Osteoblast (primary cell): ENCODE measurements at regions not wholly inside any gene's neighbourhood (a gene's known extent, or its start where the extent isn't known, plus 50 kb on each side); places are given as distances from the start of the nearest gene placed in this dataset.

Source experiments
- DNase-seq: peaks from one replicate; pipeline ENCODE4 v3.0.0; 2011; ENCODE audit warnings: low spot score, mixed read lengths; ENCODE audit not compliant: insufficient read length; ENCODE audit errors: missing footprints
- H2AFZ ChIP-seq: 2 replicates; pipeline ENCODE4 v1.6.0; 2011; ENCODE audit warnings: mild to moderate bottlenecking, low read length
- H3K27ac ChIP-seq: 2 replicates; pipeline ENCODE4 v1.5.1; 2011; ENCODE audit warnings: mild to moderate bottlenecking, low read depth, low read length, moderate library complexity
- H3K27me3 ChIP-seq: 2 replicates; pipeline ENCODE4 v1.6.0; 2012; ENCODE audit warnings: mild to moderate bottlenecking, control low read depth, inconsistent platforms, low read length, moderate library complexity; ENCODE audit not compliant: insufficient read depth
- H3K36me3 ChIP-seq: 2 replicates; pipeline ENCODE4 v1.5.1; 2011; ENCODE audit warnings: mild to moderate bottlenecking, low read length, control low read depth, moderate library complexity; ENCODE audit not compliant: insufficient read depth
- H3K4me1 ChIP-seq: 2 replicates; pipeline ENCODE4 v1.5.1; 2011; ENCODE audit warnings: mild to moderate bottlenecking, low read length, control low read depth, moderate library complexity; ENCODE audit not compliant: insufficient read depth
- H3K4me2 ChIP-seq: 2 replicates; pipeline ENCODE4 v1.6.0; 2011; ENCODE audit warnings: mild to moderate bottlenecking, low read length; ENCODE audit not compliant: insufficient read depth
- H3K4me3 ChIP-seq: fragments of 200-600 bp; sonication (generic); 3 replicates; pipeline ENCODE4 v1.5.1; 2012; ENCODE audit warnings: mild to moderate bottlenecking, low read length, inconsistent platforms; ENCODE audit not compliant: insufficient read depth
- H3K79me2 ChIP-seq: 2 replicates; pipeline ENCODE4 v1.6.0; 2012; ENCODE audit warnings: mild to moderate bottlenecking, low read length, control low read depth, inconsistent platforms; ENCODE audit not compliant: insufficient read depth
- H3K9me3 ChIP-seq: 2 replicates; pipeline ENCODE4 v1.5.1; 2011; ENCODE audit warnings: low read depth, low read length, control low read depth
- H4K20me1 ChIP-seq: 2 replicates; pipeline ENCODE4 v1.6.0; 2012; ENCODE audit warnings: mild to moderate bottlenecking, low read length, control low read depth; ENCODE audit not compliant: insufficient read depth
- CTCF ChIP-seq: IDR thresholded peaks from 2 replicates; pipeline ENCODE4 v1.5.1; 2011; ENCODE audit warnings: mild to moderate bottlenecking, low read depth, low read length, moderate library complexity; ENCODE audit errors: extremely low read depth

- H3K4me1 ChIP-seq = peaks cover 25% of the 10 kb centered on the region
- no peak for TF ChIP-seq CTCF
- no peaks in the 10 kb centered on the region for H3K27me3 ChIP-seq
- no peaks in the 10 kb centered on the region for H3K79me2 ChIP-seq
- no peak for DNase-seq
- no peak overlapping the region for H2AFZ ChIP-seq
- H3K4me3 ChIP-seq = no peak overlapping the region
- H3K9me3 ChIP-seq = no peaks in the 10 kb centered on the region
- no peak overlapping the region for H3K27ac ChIP-seq
- H3K36me3 ChIP-seq = no peaks in the 10 kb centered on the region
- no peaks in the 10 kb centered on the region for H4K20me1 ChIP-seq
- no peak overlapping the region for H3K4me2 ChIP-seq
Measured at GRCh38 chr9:115398996-115399395, 281.0 kb upstream of the TNC start.

- H2AFZ ChIP-seq = no peak overlapping the region
Measured at GRCh38 chr9:115400796-115401195, 282.8 kb upstream of the TNC start.

GRCh38 chr9:115401756-115402327, 283.9 kb upstream of the TNC start:
- H3K79me2 ChIP-seq = no peaks in the 10 kb centered on the region
- no peaks in the 10 kb centered on the region for H3K9me3 ChIP-seq
- H3K4me1 ChIP-seq = peaks cover 4% of the 10 kb centered on the region
- no peaks in the 10 kb centered on the region for H3K36me3 ChIP-seq
- no peaks in the 10 kb centered on the region for H4K20me1 ChIP-seq
- H3K27me3 ChIP-seq = no peaks in the 10 kb centered on the region
- H3K4me2 ChIP-seq = no peak overlapping the region
- no peak overlapping the region for H3K27ac ChIP-seq
- H3K4me3 ChIP-seq = no peak overlapping the region
- TF ChIP-seq CTCF = no peak
- DNase-seq = no peak
- H2AFZ ChIP-seq = no peak overlapping the region

More at GRCh38 chr9:115400796-115401195, 282.8 kb upstream of the TNC start:
- Histone ChIP-seq H3K4me1 (peaks cover 14% of the 10 kb centered on the region), H3K4me3 (no peak overlapping the region), H3K9me3 (no peaks in the 10 kb centered on the region), H4K20me1 (no peaks in the 10 kb centered on the region), H3K4me2 (no peak overlapping the region), H3K27ac (no peak overlapping the region), H3K79me2 (no peaks in the 10 kb centered on the region), H3K36me3 (no peaks in the 10 kb centered on the region), H3K27me3 (no peaks in the 10 kb centered on the region)
- no peak for DNase-seq
- TF ChIP-seq CTCF = no peak

GRCh38 chr9:115403753-115404152, 285.8 kb upstream of the TNC start:
- H4K20me1 ChIP-seq = no peaks in the 10 kb centered on the region

More at GRCh38 chr9:115403753-115404152, 285.8 kb upstream of the TNC start:
- H3K4me3 ChIP-seq = no peak overlapping the region
- no peak overlapping the region for H3K27ac ChIP-seq
- no peaks in the 10 kb centered on the region for H3K27me3 ChIP-seq
- H3K36me3 ChIP-seq = no peaks in the 10 kb centered on the region
- H3K9me3 ChIP-seq = no peaks in the 10 kb centered on the region
- H3K4me1 ChIP-seq = peaks cover 4% of the 10 kb centered on the region
- no peak for TF ChIP-seq CTCF
- H3K4me2 ChIP-seq = no peak overlapping the region
- no peaks in the 10 kb centered on the region for H3K79me2 ChIP-seq
- DNase-seq = no peak
- H2AFZ ChIP-seq = no peak overlapping the region
